GM23248 (cell line): ENCODE measurements at regions not wholly inside any gene's neighbourhood (a gene's known extent, or its start where the extent isn't known, plus 50 kb on each side); places are given as distances from the start of the nearest gene placed in this dataset.

Source experiments
- EZH2 ChIP-seq: fragments of 200-600 bp; sonication (generic); IDR thresholded peaks from 2 replicates; pipeline ENCODE4 v1.6.1; 2018; ENCODE audit warnings: antibody characterized with exemption, mild to moderate bottlenecking; ENCODE audit not compliant: insufficient read depth, poor library complexity, severe bottlenecking
- EZH2phosphoT487 ChIP-seq: fragments of 200-600 bp; sonication (generic); IDR thresholded peaks from 2 replicates; pipeline ENCODE4 v1.6.1; 2018; ENCODE audit warnings: antibody characterized with exemption, moderate library complexity, mild to moderate bottlenecking, low read depth; ENCODE audit not compliant: insufficient read depth

- TF ChIP-seq EZH2 (no peak), EZH2phosphoT487 (no peak)
Observed at GRCh38 chr5:105970919-105971318, 1699.8 kb downstream of the EFNA5 start.
